ENCODE measurements at regions not wholly inside any gene's neighbourhood (a gene's known extent, or its start where the extent isn't known, plus 50 kb on each side); places are given as distances from the start of the nearest gene placed in this dataset.

- Histone ChIP-seq H3K9me1 (ENCODE audit: control insufficient read depth, insufficient read depth, low read length) (no peaks in the 10 kb centered on the region), H2AFZ (ENCODE audit: low read depth, low read length) (no peak overlapping the region), H3K79me2 (ENCODE audit: control insufficient read depth, insufficient read depth, low read length) (no peaks in the 10 kb centered on the region), H3K4me3 (no peak overlapping the region), H3K9me3 (replicated peaks; ENCODE audit: control insufficient read depth, insufficient read depth, low read depth, low read length) (no peaks in the 10 kb centered on the region), H4K20me1 (replicated peaks; ENCODE audit: control insufficient read depth, insufficient read depth, low read length) (no peaks in the 10 kb centered on the region), H3K27me3 (ENCODE audit: control insufficient read depth in 2 of 2, insufficient read depth in 2 of 2, low read length in 2 of 2) (no peaks in the 10 kb centered on the region), H3K27ac (ENCODE audit: extremely low read depth, low read depth, low read length) (no peak overlapping the region), H3K4me2 (ENCODE audit: insufficient read depth, low read length) (no peak overlapping the region), H3K36me3 (ENCODE audit: control insufficient read depth, insufficient read depth, low read length) (no peaks in the 10 kb centered on the region), H3K4me1 (replicated peaks in 1 of 2; ENCODE audit: control insufficient read depth in 2 of 2, insufficient read depth in 2 of 2, low read length in 2 of 2) (no peaks in the 10 kb centered on the region), H3K9ac (ENCODE audit: insufficient read depth in 1 of 2, low read depth in 2 of 2, low read length in 2 of 2) (no peak overlapping the region)
- BruUV-seq (replicated peaks) = no TSS peak
- WGBS (ENCODE audit: insufficient coverage, low coverage, missing lambda C conversion rate) = 0% methylated on average over 2 of the region's 2 CpGs
- in situ Hi-C loops (cut with MboI) = no loop called here
- no peak for ATAC-seq
- intact Hi-C loops (cut with micrococcal nuclease) = no loop called here
- no peak for TF ChIP-seq CCAR2 (IDR thresholded peaks at IDR 0.05; ENCODE audit: low read depth, low read length)
- no peak for TF ChIP-seq ZNF280A (IDR thresholded peaks at IDR 0.05; ENCODE audit: low read depth, partially characterized antibody)
- no peak for TF ChIP-seq TAL1 (IDR thresholded peaks at IDR 0.05)
- CTCF ChIA-PET (ENCODE audit: low intra/inter-chr PET ratio) = no interaction called here
- FAIRE-seq = no peak
- DNase-seq (ENCODE audit: extremely low read depth in 1 of 4, low spot score in 3 of 4) = no peak
- POLR2A ChIA-PET = no interaction called here
These were observed 446.7 kb downstream of the GJA1 start for GRCh38 chr6:121881974-121882667.

- FAIRE-seq = no peak
- in situ Hi-C loops (cut with MboI) = no loop called here
- POLR2A ChIA-PET = no interaction called here
- no peak for TF ChIP-seq ZZZ3 (IDR thresholded peaks at IDR 0.05)
- TF ChIP-seq MNT (conservative IDR thresholded peaks at IDR 0.05) = no peak
- no peak for TF ChIP-seq NONO (IDR thresholded peaks at IDR 0.05; ENCODE audit: low read depth in 2 of 2, low read length in 1 of 2)
- TF ChIP-seq JUN (IDR thresholded peaks at IDR 0.05; ENCODE audit: borderline replicate concordance, low read depth, low read length) = no peak
- TF ChIP-seq JUN (CRISPR knock-in tag; IDR thresholded peaks at IDR 0.05; ENCODE audit: borderline replicate concordance) = no peak
- no peak for TF ChIP-seq ZNF57 (CRISPR knock-in tag; IDR thresholded peaks at IDR 0.05)
- no peak for TF ChIP-seq SIX5 (IDR thresholded peaks at IDR 0.05; ENCODE audit: borderline replicate concordance in 1 of 2, insufficient read depth in 1 of 2, low read depth in 1 of 2, low read length in 2 of 2)
- TF ChIP-seq RBM15 (IDR thresholded peaks at IDR 0.05; ENCODE audit: insufficient read depth, low read length) = no peak
- no peak for TF ChIP-seq POLR3A (IDR thresholded peaks at IDR 0.05; ENCODE audit: borderline replicate concordance, extremely low read depth, insufficient read depth, insufficient read length)
- no peak for TF ChIP-seq SRSF3 (IDR thresholded peaks at IDR 0.05; ENCODE audit: insufficient read depth, low read length)
These were observed 448.6 kb downstream of the GJA1 start for GRCh38 chr6:121884091-121884490.

More at GRCh38 chr6:121884091-121884490, 448.6 kb downstream of the GJA1 start:
- intact Hi-C loops (cut with micrococcal nuclease) = no loop called here
- H3K27me3 ChIP-seq (ENCODE audit: control insufficient read depth in 2 of 2, insufficient read depth in 2 of 2, low read length in 2 of 2) = no peaks in the 10 kb centered on the region
- ATAC-seq (no peak), DNase-seq (ENCODE audit: extremely low read depth in 1 of 4, low spot score in 3 of 4) (no peak)
- no peak overlapping the region for H3K27ac ChIP-seq (ENCODE audit: extremely low read depth, low read depth, low read length)
- H4K20me1 ChIP-seq (replicated peaks; ENCODE audit: control insufficient read depth, insufficient read depth, low read length) = no peaks in the 10 kb centered on the region
- WGBS (ENCODE audit: insufficient coverage, low coverage, missing lambda C conversion rate) = 0% methylated on average over 4 of the region's 4 CpGs
- no TSS peak for BruUV-seq (replicated peaks)
- H3K9me1 ChIP-seq (ENCODE audit: control insufficient read depth, insufficient read depth, low read length) = no peaks in the 10 kb centered on the region
- CTCF ChIA-PET (ENCODE audit: low intra/inter-chr PET ratio) = no interaction called here
- no peak overlapping the region for H3K4me3 ChIP-seq
- H2AFZ ChIP-seq (ENCODE audit: low read depth, low read length) = no peak overlapping the region
- H3K36me3 ChIP-seq (ENCODE audit: control insufficient read depth, insufficient read depth, low read length) = no peaks in the 10 kb centered on the region
- no peak overlapping the region for H3K9ac ChIP-seq (ENCODE audit: insufficient read depth in 1 of 2, low read depth in 2 of 2, low read length in 2 of 2)
- H3K79me2 ChIP-seq (ENCODE audit: control insufficient read depth, insufficient read depth, low read length) = no peaks in the 10 kb centered on the region
- no peaks in the 10 kb centered on the region for H3K9me3 ChIP-seq (replicated peaks; ENCODE audit: control insufficient read depth, insufficient read depth, low read depth, low read length)
- H3K4me2 ChIP-seq (ENCODE audit: insufficient read depth, low read length) = no peak overlapping the region
- no peaks in the 10 kb centered on the region for H3K4me1 ChIP-seq (replicated peaks in 1 of 2; ENCODE audit: control insufficient read depth in 2 of 2, insufficient read depth in 2 of 2, low read length in 2 of 2)

Measured in K562 (cell line).